ENCODE measurements at regions not wholly inside any gene's neighbourhood (a gene's known extent, or its start where the extent isn't known, plus 50 kb on each side); places are given as distances from the start of the nearest gene placed in this dataset.

DNA sequence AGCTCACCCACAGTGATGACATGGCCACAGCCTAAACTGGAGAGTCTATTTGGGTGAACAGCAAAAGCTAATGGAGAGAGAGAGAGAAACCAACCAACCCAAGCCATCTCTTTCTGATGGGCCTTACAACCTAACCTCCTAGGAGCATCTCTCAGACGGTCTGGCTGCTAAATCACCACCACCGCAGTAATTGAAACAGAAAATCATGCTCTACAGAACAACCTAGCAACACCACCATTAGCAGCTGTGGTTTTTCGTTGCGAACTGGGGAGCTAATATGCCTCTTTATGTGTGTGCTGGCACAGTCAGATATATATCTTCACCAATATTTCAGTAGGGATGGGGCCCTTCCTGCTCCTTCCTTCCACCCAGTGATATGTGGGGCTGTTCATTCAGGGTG is 166.9 kb upstream of the PROK2 start:
- no peak overlapping the region for H2BK120ac ChIP-seq (replicated peaks; ENCODE audit: low read depth, low read length)
- H3K23ac ChIP-seq (ENCODE audit: insufficient read length) = no peak overlapping the region
- no peak overlapping the region for H3K14ac ChIP-seq (ENCODE audit: insufficient read length)
- no peak overlapping the region for H3K27ac ChIP-seq (ENCODE audit: low read depth, low read length)
- no peak overlapping the region for H2BK20ac ChIP-seq (ENCODE audit: low read length)
- FAIRE-seq (no peak), DNase-seq (ENCODE audit: low read depth in 1 of 2, low spot score in 2 of 2) (no peak)
- ChIA-PET CTCF (ENCODE audit: partially characterized antibody) (interaction anchor here (0.6 to 8.4 kb wide), 12 partner anchors 10 to 313 kb away, joined by 3 to 46 read pairs (median 5); no protein-coding TSS in a partner anchor), POLR2A (ENCODE audit: partially characterized antibody) (no interaction called here)
- H4K5ac ChIP-seq (ENCODE audit: insufficient read length, low read depth, low read length) = no peak overlapping the region
- no peak overlapping the region; the same call in 1 of the 2 replicates for H2BK12ac ChIP-seq (ENCODE audit: low read depth, low read length)
- no peaks in the 10 kb centered on the region for H4K20me1 ChIP-seq (replicated peaks in 1 of 2; ENCODE audit: control insufficient read depth in 1 of 2, insufficient read depth in 2 of 2, low read length in 2 of 2)
- no peaks in the 10 kb centered on the region for H3K79me1 ChIP-seq (ENCODE audit: low read depth, low read length)
- peaks cover 3 to 12% (median 9%) of the 10 kb centered on the region in 4 experiments; a peak in 6 of 7 replicates for H3K4me1 ChIP-seq (replicated peaks in 1 of 4; ENCODE audit: control insufficient read depth in 3 of 4, insufficient read depth in 4 of 4, low read length in 3 of 4)
- no peak overlapping the region for H3K9ac ChIP-seq (replicated peaks in 1 of 4; ENCODE audit: extremely low read depth in 1 of 4, low read depth in 3 of 4, low read length in 3 of 4)
- no peaks in the 10 kb centered on the region for H3K36me3 ChIP-seq (ENCODE audit: control insufficient read depth in 2 of 4, insufficient read depth in 4 of 4, low read length in 3 of 4)
- WGBS, 2 experiments (ENCODE audit: extremely low coverage in 1 of 2, insufficient coverage in 1 of 2, insufficient read length in 1 of 2, insufficient replicate concordance in 2 of 2, low coverage in 1 of 2, low lambda C conversion rate in 2 of 2, missing lambda C conversion rate in 1 of 2) = 70% methylated on average over 4 of the region's 4 CpGs; no CpG with 5 or more reads in 1 of the 2 experiments
- no peak overlapping the region for H2BK5ac ChIP-seq (ENCODE audit: low read depth, low read length)
- no peak overlapping the region for H2AK5ac ChIP-seq (ENCODE audit: low read depth, low read length)
- H3K9me3 ChIP-seq (ENCODE audit: insufficient read depth in 2 of 2, low read depth in 1 of 2, low read length in 1 of 2) = no peaks in the 10 kb centered on the region
- H4K8ac ChIP-seq (ENCODE audit: extremely low read depth, insufficient read depth, low read length) = no peak overlapping the region
- H3K56ac ChIP-seq (replicated peaks; ENCODE audit: insufficient read length, low read depth, low read length) = no peak overlapping the region
- no peak overlapping the region for H4K91ac ChIP-seq (replicated peaks; ENCODE audit: insufficient read length, low read length)
- H3K4me2 ChIP-seq (ENCODE audit: insufficient read depth in 1 of 2, low read depth in 2 of 2, low read length in 2 of 2) = no peak overlapping the region
- H3K4me3 ChIP-seq (ENCODE audit: extremely low read depth in 1 of 4, insufficient read depth in 2 of 4, low read depth in 3 of 4, low read length in 4 of 4) = no peak overlapping the region
- no peak overlapping the region for H3K4ac ChIP-seq (replicated peaks; ENCODE audit: insufficient read length, low read depth, low read length)
- H2BK15ac ChIP-seq (ENCODE audit: low read length) = no peak overlapping the region
- H2AFZ ChIP-seq (ENCODE audit: low read length) = no peak overlapping the region
- H3K23me2 ChIP-seq (ENCODE audit: low read depth, low read length) = no peaks in the 10 kb centered on the region
- H3K18ac ChIP-seq (ENCODE audit: extremely low read depth, low read length) = no peak overlapping the region
- TF ChIP-seq RFX5 (IDR thresholded peaks at IDR 0.05; ENCODE audit: borderline replicate concordance, low read depth, low read length) (no peak), JUND (IDR thresholded peaks at IDR 0.05; ENCODE audit: low read length) (no peak), TCF12 (IDR thresholded peaks at IDR 0.05; ENCODE audit: low read depth, low read length) (no peak), SUZ12 (IDR thresholded peaks at IDR 0.05; ENCODE audit: low read length) (no peak), POLR2A (IDR thresholded peaks at IDR 0.05; ENCODE audit: control extremely low read depth in 1 of 2, low read depth in 2 of 2, low read length in 2 of 2) (no peak), BRCA1 (IDR thresholded peaks at IDR 0.05; ENCODE audit: low read depth, low read length) (no peak), SIN3A (conservative IDR thresholded peaks at IDR 0.05 in 1 of 2, IDR thresholded peaks at IDR 0.05 in 1 of 2; ENCODE audit: low read depth in 1 of 2, low read length in 2 of 2) (no peak), HDAC6 (IDR thresholded peaks at IDR 0.05; ENCODE audit: low read depth, low read length) (no peak)
- TF ChIP-seq, protein P1, sequence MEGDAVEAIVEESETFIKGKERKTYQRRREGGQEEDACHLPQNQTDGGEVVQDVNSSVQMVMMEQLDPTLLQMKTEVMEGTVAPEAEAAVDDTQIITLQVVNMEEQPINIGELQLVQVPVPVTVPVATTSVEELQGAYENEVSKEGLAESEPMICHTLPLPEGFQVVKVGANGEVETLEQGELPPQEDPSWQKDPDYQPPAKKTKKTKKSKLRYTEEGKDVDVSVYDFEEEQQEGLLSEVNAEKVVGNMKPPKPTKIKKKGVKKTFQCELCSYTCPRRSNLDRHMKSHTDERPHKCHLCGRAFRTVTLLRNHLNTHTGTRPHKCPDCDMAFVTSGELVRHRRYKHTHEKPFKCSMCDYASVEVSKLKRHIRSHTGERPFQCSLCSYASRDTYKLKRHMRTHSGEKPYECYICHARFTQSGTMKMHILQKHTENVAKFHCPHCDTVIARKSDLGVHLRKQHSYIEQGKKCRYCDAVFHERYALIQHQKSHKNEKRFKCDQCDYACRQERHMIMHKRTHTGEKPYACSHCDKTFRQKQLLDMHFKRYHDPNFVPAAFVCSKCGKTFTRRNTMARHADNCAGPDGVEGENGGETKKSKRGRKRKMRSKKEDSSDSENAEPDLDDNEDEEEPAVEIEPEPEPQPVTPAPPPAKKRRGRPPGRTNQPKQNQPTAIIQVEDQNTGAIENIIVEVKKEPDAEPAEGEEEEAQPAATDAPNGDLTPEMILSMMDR (IDR thresholded peaks at IDR 0.05; ENCODE audit: control extremely low read depth in 1 of 3, insufficient read depth in 1 of 3, low read depth in 1 of 3, low read length in 3 of 3) = no peak
- TF ChIP-seq, protein P2, sequence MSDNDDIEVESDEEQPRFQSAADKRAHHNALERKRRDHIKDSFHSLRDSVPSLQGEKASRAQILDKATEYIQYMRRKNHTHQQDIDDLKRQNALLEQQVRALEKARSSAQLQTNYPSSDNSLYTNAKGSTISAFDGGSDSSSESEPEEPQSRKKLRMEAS (IDR thresholded peaks at IDR 0.05) = no peak
- H3K27me3 ChIP-seq (replicated peaks in 1 of 4; ENCODE audit: control insufficient read depth in 3 of 4, extremely low read depth in 1 of 4, insufficient read depth in 3 of 4, low read length in 3 of 4) = no peaks in the 10 kb centered on the region
- H3K79me2 ChIP-seq (ENCODE audit: control insufficient read depth in 1 of 2, insufficient read depth in 2 of 2, low read length in 2 of 2) = no peaks in the 10 kb centered on the region

Measured in H1 (cell line).